ENCODE measurements at regions not wholly inside any gene's neighbourhood (a gene's known extent, or its start where the extent isn't known, plus 50 kb on each side); places are given as distances from the start of the nearest gene placed in this dataset.

- TF ChIP-seq, protein P1, sequence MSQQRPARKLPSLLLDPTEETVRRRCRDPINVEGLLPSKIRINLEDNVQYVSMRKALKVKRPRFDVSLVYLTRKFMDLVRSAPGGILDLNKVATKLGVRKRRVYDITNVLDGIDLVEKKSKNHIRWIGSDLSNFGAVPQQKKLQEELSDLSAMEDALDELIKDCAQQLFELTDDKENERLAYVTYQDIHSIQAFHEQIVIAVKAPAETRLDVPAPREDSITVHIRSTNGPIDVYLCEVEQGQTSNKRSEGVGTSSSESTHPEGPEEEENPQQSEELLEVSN (IDR thresholded peaks at IDR 0.05; ENCODE audit: borderline replicate concordance in 1 of 2, extremely low read depth in 1 of 2, insufficient read depth in 1 of 2, insufficient read length in 1 of 2, low read depth in 1 of 2, low read length in 1 of 2, poor library complexity in 1 of 2, severe bottlenecking in 1 of 2): no peak
- TF ChIP-seq ZNF282 (CRISPR knock-in tag; IDR thresholded peaks at IDR 0.05) (no peak), CEBPB (tag; IDR thresholded peaks at IDR 0.05) (peak; percentile 85), ZNF407 (IDR thresholded peaks at IDR 0.05; ENCODE audit: low read depth) (no peak), RBM15 (IDR thresholded peaks at IDR 0.05; ENCODE audit: insufficient read depth, low read length) (no peak)
- TF ChIP-seq, protein P2, sequence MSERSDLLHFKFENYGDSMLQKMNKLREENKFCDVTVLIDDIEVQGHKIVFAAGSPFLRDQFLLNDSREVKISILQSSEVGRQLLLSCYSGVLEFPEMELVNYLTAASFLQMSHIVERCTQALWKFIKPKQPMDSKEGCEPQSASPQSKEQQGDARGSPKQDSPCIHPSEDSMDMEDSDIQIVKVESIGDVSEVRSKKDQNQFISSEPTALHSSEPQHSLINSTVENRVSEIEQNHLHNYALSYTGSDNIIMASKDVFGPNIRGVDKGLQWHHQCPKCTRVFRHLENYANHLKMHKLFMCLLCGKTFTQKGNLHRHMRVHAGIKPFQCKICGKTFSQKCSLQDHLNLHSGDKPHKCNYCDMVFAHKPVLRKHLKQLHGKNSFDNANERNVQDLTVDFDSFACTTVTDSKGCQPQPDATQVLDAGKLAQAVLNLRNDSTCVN (CRISPR knock-in tag; IDR thresholded peaks at IDR 0.05): no peak
- TF ChIP-seq, protein P3, sequence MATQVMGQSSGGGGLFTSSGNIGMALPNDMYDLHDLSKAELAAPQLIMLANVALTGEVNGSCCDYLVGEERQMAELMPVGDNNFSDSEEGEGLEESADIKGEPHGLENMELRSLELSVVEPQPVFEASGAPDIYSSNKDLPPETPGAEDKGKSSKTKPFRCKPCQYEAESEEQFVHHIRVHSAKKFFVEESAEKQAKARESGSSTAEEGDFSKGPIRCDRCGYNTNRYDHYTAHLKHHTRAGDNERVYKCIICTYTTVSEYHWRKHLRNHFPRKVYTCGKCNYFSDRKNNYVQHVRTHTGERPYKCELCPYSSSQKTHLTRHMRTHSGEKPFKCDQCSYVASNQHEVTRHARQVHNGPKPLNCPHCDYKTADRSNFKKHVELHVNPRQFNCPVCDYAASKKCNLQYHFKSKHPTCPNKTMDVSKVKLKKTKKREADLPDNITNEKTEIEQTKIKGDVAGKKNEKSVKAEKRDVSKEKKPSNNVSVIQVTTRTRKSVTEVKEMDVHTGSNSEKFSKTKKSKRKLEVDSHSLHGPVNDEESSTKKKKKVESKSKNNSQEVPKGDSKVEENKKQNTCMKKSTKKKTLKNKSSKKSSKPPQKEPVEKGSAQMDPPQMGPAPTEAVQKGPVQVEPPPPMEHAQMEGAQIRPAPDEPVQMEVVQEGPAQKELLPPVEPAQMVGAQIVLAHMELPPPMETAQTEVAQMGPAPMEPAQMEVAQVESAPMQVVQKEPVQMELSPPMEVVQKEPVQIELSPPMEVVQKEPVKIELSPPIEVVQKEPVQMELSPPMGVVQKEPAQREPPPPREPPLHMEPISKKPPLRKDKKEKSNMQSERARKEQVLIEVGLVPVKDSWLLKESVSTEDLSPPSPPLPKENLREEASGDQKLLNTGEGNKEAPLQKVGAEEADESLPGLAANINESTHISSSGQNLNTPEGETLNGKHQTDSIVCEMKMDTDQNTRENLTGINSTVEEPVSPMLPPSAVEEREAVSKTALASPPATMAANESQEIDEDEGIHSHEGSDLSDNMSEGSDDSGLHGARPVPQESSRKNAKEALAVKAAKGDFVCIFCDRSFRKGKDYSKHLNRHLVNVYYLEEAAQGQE (IDR thresholded peaks at IDR 0.05; ENCODE audit: borderline replicate concordance): no peak
- TF ChIP-seq, protein P3 (CRISPR knock-in tag; IDR thresholded peaks at IDR 0.05; ENCODE audit: low read depth): no peak
Measured at GRCh38 chr6:4612636-4613171, 163.5 kb upstream of the CDYL start (continued).

All from K562 (cell line).